Activated T-cell treated with anti-CD3 and anti-CD28 coated beads, Interleukin-2, amount 50 U/mL, for 48 hours (primary cell): ENCODE measurements at regions not wholly inside any gene's neighbourhood (a gene's known extent, or its start where the extent isn't known, plus 50 kb on each side); places are given as distances from the start of the nearest gene placed in this dataset.

ENCODE experiments used
- DNase-seq, 2 experiments: peaks; one replicate each; pipeline ENCODE4 v3.0.0-alpha.2; 2020

- DNase-seq, result no peak
Observed at GRCh38 chr12:74418573-74418972, 119.1 kb upstream of the ATXN7L3B start.

GRCh38 chr12:74424778-74425177 lies 112.9 kb upstream of the ATXN7L3B start:
- no peak for DNase-seq

- no peak for DNase-seq
Observed at GRCh38 chr12:74426091-74426490, 111.5 kb upstream of the ATXN7L3B start.

GRCh38 chr12:74429535-74429934 lies 108.1 kb upstream of the ATXN7L3B start:
- DNase-seq, result no peak

GRCh38 chr12:74431801-74432200 lies 105.8 kb upstream of the ATXN7L3B start:
- DNase-seq, result no peak

GRCh38 chr12:74440469-74440868 lies 97.2 kb upstream of the ATXN7L3B start:
- no peak for DNase-seq

- DNase-seq, result no peak
Observed at GRCh38 chr12:74441872-74442271, 95.8 kb upstream of the ATXN7L3B start.

GRCh38 chr12:74446466-74446865 lies 91.2 kb upstream of the ATXN7L3B start:
- DNase-seq, result no peak

- DNase-seq, result no peak
Observed at GRCh38 chr12:74449872-74450271, 87.8 kb upstream of the ATXN7L3B start.

- no peak for DNase-seq
Observed at GRCh38 chr12:74454109-74454508, 83.5 kb upstream of the ATXN7L3B start.

- DNase-seq, result no peak
Observed at GRCh38 chr12:74455429-74455828, 82.2 kb upstream of the ATXN7L3B start.

- DNase-seq, result no peak
Observed at GRCh38 chr12:74456431-74456830, 81.2 kb upstream of the ATXN7L3B start.

GRCh38 chr12:74468401-74468800 lies 69.2 kb upstream of the ATXN7L3B start:
- no peak for DNase-seq

GRCh38 chr12:74476234-74476633 lies 61.4 kb upstream of the ATXN7L3B start:
- no peak for DNase-seq

- DNase-seq, result no peak
Observed at GRCh38 chr12:74481078-74481477, 56.6 kb upstream of the ATXN7L3B start.

- DNase-seq, result no peak
Observed at GRCh38 chr12:74482115-74482514, 55.5 kb upstream of the ATXN7L3B start.

- no peak for DNase-seq
Observed at GRCh38 chr12:74483057-74483456, 54.6 kb upstream of the ATXN7L3B start.
